SH-SY5Y (cell line): ENCODE measurements at regions not wholly inside any gene's neighbourhood (a gene's known extent, or its start where the extent isn't known, plus 50 kb on each side); places are given as distances from the start of the nearest gene placed in this dataset.

Experiments
- GATA2 ChIP-seq: IDR thresholded peaks from 2 replicates; pipeline ENCODE4 v1.6.1; 2011; ENCODE audit warnings: mild to moderate bottlenecking, low read depth, low read length
- GATA3 ChIP-seq: IDR thresholded peaks from 2 replicates; pipeline ENCODE4 v1.6.1; 2011; ENCODE audit warnings: low read depth, mild to moderate bottlenecking, low read length, moderate library complexity

DNA sequence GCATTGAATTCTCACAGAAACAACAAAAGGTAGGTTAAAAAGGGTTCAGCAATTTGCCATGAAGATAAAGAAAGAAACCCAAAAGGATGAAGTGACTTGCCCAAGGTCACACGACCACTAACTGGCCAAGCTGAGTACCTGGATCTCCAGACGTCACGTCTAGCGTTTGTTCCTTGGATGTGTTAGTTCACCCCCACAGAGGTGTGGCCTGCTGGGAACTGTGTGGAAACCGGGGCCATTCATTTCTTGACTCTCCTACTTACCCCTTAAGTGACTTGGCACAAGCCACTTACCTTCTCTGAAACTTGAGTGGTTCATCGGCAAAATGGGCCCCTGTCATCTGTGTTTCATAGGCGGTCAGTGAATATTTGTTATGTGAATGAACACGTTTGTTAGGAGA lies 244.3 kb upstream of the SLCO3A1 start:
- no peak for TF ChIP-seq GATA2
- no peak for TF ChIP-seq GATA3

DNA sequence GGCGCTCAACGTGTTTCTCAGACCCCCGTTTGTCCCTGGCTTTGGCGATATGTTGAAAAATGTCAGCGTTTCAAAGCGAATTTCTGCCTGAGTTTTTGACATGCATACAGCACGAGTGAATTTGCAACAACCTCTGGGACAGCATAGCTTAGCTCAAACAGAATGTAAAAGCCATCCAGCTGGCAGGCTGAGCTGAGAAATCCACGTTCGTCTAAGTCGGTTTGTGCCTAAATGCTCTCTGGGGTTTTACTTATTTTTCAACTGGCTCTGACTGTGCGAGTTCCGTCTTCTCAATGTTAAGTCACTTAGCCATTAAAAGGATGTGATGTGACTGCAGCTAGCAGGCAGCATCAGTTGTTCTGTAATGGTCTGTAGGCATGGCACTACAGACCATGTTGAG lies 243.5 kb upstream of the SLCO3A1 start:
- no peak for TF ChIP-seq GATA3
- no peak for TF ChIP-seq GATA2

DNA sequence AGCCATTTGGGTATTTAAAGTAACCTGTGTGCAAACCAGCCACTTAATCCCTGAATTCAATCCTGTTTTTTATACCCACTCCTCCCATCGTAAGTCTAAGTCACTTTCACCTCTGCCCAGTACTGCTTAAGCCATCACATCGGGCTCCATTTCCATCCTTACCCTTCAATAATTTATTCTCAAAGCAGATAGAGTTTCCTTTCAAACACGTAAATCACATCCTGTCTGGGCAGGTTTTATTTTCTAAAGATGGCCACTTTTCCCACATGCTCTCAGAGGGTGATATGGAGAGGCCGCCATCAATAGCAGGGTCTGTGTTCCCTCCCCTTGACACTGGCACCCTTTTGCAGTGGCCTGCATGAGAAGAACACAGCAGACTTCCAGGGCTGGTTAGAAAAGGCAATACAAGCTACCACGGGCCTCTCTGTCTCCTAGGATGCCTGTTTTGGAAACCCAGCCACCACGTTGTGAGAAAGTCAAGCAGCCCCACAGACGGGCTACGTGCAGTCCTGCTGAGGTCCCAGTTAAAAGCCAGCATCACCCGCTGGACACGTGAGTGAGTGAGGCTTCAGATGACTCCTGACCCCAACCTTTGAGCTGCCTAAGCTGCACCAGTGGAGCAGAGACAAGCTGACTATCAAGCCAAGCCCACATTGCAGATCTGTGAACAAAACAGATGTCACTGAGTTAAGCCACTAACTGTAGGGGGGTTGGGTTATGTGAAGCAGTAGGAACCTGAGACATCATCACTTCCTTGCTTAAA lies 241.8 kb upstream of the SLCO3A1 start:
- TF ChIP-seq GATA3, result no peak
- no peak for TF ChIP-seq GATA2

DNA sequence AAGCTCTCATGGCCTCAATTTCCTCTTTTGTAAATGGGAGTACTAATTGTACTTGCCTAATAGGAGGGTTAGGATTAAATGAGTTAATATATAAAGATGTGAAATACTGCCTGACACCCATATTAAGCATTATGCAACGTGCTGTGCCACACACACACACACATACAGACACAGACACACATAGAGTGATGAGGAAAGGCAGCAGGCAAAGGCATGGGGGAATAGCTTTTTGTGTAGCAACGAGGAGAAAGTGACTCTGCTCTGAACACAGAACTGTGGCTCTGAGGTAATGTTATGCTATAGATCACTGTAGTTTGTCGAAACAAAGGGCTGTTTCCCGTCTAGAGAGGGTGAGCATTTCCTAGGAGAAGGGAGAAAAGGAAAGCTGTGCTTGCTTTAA lies 233.3 kb upstream of the SLCO3A1 start:
- TF ChIP-seq GATA3, result no peak
- TF ChIP-seq GATA2, result no peak

DNA sequence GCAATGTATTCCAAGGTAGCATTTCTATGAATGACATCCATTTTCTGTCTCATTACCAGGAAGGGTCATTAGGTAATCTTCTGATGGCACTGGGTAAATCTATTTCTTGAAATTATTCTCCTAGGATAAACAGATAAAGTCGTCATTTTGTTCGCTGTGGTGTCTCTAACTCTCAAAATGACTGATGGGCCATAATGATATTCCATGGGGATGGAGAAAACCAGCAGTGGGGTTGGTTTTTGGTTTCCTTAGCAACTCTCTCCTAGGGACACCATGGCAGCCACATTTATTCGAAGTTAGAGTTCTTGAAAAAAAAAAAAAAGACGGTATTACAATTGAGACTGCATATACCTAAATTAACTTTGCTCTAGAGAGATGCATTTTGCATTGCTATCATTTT lies 231.3 kb upstream of the SLCO3A1 start:
- TF ChIP-seq GATA2 (no peak), GATA3 (no peak)

DNA sequence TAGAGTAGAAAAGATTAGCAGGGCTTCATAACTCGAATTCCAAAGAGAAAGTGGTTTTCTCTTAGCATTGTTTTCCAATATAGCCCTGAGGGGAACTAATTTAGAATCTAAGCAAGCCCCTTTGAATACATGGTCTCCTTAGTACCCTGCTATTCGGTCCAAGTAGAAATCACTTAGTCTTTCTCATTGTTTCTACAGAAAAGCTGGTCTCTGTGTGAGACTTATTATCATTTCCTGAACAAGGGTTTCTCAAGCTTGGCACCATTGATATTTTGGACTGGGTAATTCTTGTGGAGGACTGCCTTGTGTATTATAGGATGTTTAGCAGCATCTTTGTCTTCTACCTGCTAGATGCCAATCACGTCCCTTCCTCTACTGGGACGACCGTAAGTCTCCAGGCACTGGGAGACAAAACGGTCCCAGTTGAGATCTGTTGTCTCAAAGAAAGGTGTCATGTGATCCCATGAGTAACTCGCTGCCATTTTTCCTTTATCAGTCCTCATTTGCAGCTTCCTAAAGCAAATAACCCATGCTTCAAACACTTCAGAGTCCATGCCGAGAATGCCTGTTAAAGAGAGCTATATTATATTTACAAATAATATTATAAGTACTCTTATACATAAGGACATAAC lies 230.7 kb upstream of the SLCO3A1 start:
- no peak for TF ChIP-seq GATA3
- TF ChIP-seq GATA2, result no peak

DNA sequence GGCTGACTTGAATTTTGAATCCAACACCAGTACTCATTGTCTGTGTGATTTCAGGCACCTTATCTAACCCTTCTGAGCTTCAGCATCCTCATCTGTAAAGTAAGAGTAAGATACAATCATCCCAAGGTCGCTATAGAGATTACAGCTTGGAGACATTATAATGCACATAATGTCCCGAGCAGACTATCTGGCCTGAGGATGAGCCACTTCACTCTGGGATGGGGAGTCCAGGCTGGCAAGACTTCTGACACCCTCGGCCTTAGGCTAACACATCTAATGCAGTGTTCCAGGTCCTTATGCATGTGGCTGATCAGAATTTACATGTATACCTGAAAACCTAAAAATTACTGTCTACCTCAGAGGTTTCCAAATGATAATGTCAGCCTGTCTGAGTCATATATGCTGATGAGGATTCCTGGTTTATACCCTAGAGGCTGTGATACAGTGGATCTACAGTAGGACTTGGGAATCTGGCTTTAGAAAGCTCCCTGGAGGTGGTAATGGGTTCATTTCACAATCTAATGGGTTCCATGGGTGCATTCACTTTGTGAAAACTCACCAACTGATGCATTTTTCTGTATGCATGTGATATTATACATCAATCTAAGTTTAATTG lies 229.0 kb upstream of the SLCO3A1 start:
- no peak for TF ChIP-seq GATA3

DNA sequence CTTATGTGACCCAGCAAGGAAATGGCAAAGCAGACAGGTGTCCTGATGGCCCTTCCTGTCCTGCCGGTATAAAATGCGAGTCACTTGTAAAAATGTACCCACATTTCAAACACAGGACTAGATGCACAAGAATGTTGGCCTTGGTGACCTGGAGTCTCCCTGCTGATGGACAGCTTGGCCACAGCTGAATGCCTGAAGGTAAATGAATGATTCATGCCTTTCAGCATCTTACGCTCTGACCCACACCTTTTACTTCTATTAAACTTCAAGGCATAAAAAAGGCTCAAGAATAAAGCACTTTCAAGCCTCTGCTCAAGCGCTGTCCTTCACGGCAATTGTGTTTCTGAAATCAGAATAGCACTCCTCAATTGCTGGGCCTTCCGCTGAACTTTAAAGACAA lies 228.0 kb upstream of the SLCO3A1 start:
- TF ChIP-seq GATA3 (no peak), GATA2 (no peak)

DNA sequence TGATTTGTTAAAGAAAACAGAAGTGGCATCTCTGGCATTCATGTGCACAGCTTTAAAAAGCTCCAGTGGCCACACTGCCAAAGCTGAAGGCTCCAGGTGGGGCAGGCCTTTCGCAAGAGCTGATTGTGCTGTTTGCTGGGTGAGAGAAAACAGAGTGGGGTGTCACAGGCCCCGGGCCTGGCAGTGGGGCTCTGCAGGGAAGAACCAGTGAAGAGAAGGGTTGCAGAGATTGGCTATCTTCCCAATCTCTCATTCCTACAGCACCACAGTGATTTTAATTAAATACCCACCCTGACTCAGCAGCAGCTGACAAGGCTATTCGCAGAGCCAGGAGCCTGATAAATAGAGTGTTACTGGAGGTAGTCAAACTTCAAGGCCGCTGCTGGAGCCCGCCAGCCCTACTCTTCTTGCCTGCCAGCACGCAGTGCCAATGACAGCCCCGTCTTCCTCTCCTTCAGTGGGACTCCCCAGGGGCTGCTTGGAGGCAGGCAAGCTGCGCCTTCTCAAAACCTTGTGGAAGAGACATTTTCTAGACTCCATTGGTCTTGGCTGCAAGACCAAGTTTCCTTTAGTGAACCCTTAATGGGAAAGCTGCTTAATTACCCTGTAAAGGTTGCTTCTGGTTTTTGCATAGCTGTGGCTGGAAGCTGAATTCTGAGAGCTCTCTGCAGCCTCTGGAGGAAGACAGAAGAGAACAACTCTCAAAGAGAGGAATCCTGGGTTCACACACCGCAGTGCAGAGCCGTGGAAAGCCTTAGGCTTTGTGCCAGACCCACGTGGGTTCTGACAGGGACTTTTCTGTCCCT lies 225.8 kb upstream of the SLCO3A1 start:
- TF ChIP-seq GATA2, result peak; percentile 94
- TF ChIP-seq GATA3, result no peak

DNA sequence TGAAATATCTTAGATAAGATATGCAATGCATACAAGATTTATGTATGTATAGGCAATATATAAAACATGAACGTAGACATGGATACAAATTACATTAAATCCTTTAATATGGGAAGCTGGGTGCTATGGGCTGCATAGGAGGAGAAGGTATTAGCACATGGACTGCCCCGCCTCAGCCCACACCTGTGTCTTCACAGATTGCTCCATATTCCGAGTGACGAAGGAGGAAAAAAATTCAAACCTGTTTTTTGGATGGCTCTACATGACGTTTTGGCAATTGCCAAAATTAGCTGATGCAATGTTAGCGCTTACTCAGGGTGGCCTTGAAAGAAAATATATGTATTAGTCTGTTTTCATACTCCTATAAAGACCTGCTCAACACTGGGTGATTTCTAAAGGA lies 223.4 kb upstream of the SLCO3A1 start:
- no peak for TF ChIP-seq GATA3
- no peak for TF ChIP-seq GATA2

DNA sequence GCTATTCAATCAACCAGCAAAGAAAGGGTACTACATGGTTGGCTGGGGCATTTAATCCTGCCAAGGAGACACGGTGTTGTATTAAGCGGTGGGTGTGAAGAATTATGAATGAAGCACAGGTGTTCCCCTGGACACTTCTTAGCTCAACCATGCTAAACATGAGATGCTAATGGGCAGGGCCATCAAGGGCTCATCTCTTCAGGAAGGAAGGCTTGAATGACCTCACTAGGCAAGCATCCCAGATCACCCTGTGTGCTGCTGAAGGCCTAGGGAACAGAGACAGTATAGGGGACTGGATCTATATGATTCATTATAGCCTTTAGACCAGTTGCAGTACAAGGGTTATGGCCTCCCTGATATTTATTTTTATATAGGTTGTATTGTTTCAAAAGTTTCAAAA lies 221.3 kb upstream of the SLCO3A1 start:
- no peak for TF ChIP-seq GATA3
- no peak for TF ChIP-seq GATA2

DNA sequence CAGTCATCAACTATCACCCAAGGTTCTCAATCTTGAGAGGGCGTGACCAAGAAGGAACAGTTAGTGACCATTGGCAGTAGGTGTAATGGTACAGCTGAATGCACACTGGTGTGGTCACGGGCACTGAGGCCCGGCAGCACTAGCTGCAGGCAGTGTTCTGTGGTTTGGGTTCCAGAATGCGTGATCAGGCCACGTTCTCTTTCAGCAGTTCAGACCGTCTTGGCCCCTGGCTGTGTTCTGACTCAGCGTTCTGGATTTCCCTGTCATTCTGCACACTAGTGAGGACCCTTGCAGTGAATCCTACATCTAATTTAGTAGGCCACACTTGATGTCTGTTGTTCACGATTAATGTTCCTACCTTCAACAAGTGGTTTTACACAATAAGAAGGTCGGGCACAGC lies 220.5 kb upstream of the SLCO3A1 start:
- no peak for TF ChIP-seq GATA3
- TF ChIP-seq GATA2, result no peak

DNA sequence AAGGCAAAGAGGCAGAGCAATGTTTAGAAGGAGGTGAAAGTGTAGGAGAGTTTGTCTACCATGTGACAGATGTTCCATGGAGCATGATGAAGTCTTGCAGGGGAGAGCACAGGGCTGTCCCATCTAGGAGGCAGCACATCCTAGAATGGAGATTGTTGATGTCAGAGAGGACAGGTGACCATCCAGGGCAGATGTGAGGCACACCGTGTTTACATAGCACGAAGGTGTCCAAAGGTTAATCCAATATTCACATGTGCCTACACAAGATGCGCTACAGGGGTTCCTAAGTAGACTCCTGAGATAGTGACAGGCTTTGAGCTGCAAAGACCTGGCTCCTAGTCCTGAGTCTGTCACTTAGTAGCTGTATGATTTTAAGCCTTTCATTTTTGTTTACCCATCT lies 219.3 kb upstream of the SLCO3A1 start:
- TF ChIP-seq GATA2, result no peak
- TF ChIP-seq GATA3, result no peak

DNA sequence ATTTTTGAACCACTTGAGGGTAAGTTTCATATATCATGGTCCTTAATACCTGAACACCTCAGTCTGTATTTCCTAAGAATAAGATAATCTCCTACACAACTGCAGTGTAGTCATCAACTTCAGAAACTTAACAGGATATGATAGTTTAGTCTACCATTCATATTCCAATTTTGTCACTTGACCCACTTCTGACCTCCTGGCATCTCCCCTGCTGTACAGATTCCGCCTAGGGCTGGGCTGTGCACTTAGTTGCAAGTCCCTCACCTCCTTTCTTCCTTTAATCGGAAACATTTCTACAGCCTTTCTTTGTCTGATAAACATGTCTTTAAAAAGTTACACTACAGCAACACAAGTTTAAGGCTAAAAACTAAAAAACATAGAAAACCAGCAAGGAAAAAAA lies 218.4 kb upstream of the SLCO3A1 start:
- TF ChIP-seq GATA2 (no peak), GATA3 (no peak)

DNA sequence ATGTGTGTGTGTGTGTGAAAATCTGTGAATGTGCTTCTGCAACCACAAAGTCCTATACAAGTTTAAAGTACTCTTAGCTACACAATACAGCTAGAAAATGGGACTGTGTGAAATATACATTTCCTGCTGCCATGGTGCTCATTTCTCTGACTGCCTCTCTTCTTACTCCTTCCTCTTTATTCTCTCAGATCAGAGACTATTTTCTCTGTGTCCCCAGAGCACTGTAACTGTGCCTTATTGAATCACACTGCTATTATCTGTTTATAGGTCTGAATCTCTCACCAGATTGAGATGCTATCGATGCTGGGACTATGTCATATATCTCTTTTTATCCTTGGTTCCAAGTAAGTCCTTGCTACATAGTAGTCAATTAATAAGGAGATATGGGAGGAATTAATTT lies 217.9 kb upstream of the SLCO3A1 start:
- no peak for TF ChIP-seq GATA2
- no peak for TF ChIP-seq GATA3
